GM19238 (cell line): ENCODE measurements at regions not wholly inside any gene's neighbourhood (a gene's known extent, or its start where the extent isn't known, plus 50 kb on each side); places are given as distances from the start of the nearest gene placed in this dataset.

Source experiments
- DNase-seq: peaks from one replicate; pipeline ENCODE4 v3.0.0; 2011; ENCODE audit warnings: low spot score; ENCODE audit not compliant: insufficient read length

GRCh38 chr4:157973297-157973696, 199.5 kb downstream of the GASK1B start:
- DNase-seq: no peak

DNA sequence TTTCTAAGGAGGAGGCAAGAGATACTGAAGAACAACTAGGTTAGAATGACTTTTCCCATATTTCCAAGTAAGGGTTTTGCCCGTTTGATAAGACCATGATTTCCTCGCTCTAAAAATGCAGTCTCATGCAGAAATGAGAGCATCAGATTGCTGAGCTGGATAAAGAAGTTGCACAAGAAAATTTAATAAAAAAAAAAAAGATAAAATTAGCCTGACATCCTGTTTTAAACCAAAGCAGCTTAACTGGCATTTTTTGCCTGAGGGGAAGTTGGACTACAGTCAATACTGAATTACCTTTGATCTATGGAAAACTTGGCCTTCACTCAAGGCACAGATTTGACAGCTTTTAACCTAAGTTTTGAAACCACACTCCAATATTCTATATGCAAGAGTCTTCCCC, 208.4 kb downstream of the GASK1B start:
- DNase-seq: no peak

DNA sequence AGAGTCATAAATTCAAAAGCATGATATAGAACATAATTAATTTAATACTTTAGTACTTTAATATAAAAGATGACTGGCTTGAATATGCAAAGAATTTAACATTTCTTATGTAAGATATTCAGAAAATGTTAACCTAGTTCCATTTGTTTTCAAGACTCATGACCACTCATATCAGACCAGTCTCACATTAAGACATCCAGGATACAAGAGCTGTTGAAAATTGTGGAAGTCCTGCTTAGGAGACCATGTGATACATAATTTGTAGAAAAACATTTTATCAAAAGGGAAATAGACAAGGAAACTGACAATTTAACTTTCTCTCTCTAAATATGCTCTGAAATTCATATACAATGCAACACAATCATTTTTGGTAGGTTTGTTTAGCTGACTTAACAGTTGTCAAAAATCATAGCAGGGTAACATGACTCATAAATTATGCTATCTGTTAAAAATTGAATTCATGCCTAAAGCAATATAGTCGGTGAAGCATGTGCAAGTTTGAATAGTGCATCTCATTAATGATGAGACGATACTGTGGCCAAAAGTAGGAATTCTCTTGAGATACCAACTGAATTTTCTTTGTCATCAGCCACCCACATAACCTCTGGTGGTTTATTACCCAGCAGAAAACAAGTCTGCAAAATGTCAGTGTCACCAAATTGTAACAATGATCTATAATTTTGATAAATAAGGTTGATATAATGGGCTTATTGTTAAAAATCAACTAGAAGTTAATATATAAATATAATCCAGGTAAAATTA, 211.4 kb downstream of the GASK1B start:
- no peak for DNase-seq

DNA sequence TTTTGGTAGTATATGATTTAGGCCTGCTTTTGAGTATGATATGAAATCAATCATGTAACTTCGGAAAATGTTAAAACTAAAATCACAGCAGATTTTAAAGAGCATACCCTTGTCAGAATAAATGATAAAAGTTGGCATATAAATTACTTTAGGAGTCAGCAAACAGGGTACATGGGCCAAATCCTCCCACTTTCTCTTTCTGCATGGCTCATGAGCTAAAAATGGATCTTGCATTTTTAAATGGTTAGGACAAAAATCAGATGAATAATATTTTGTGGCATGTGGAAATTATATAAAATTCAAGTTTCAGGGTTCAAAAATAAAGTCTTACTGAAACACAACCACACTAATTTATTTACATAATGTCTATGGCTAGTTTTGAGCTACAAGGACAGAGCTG, 214.9 kb downstream of the GASK1B start:
- DNase-seq: no peak

DNA sequence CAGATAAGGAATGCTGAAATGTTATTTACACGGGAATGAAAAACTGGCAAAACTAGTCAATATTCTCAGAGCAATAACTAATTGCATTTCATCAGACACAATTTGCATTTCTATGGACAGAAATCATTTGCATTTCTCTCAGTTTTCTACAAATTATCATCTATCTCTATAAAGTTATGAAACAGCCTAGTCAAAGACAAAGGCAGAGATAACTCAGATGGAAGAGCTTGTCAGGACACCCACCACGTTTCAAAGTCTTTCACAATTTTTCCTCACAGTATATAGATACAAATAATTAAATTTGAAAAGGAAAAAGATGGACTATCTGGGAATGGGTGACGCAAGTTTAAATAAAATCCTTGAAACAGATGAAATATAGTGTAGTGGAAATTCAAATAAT, 230.8 kb downstream of the GASK1B start:
- no peak for DNase-seq

DNA sequence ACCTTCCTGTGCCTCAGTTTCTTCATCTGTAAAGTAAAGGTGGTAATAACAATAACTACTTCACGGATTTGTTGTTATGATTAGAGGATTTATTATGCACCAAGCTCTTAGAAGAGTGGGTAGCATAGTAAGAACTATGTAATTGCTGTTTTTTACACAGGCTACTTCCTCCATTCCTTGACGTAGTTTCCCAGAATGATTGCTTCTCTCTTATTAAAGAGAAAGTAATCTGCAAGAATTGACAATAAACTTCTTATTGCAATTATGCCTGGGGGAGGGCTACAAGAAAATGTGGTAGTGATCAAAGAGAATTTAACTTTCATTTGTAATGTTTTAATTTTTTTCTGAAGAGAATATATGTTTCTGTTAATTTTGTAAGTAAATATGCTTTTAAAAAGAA, 238.7 kb downstream of the GASK1B start:
- DNase-seq: no peak

DNA sequence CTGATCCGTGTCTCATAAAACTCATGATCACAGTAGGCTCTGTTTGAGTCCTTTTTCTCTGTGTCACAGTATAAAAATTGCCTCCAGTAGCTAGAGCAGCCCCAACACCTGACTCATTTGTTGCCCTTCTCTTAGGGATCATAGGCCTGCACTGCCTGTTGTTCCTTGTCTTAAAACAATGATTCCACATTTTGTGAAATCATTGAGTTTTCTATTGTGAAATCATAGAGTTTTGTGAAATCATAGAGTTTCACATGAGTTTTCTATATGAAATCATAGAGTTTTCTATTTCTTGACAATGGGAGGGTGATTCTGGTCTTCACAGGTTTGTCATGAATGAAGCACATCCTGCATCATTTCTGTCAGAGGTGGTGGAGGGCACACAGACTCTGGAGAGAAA, 239.9 kb downstream of the GASK1B start:
- DNase-seq: no peak

DNA sequence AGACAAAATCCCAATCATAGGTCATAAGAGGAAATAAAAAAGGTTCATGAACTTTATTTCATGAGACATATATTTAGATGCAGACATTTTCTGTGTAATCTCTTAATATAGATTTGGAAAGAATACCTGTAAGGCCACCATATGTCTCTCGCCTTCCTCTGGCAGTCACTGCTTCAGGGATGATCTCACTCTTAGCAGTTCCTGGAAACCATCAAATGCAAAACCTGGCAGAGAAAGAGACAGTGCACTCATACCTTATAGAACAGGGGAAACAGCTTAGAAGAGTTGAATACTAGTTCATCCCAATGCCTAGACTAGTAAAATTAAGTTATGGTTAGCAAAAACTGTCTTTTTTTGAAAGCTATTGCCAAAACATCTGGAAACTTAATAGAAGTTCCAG, 243.3 kb downstream of the GASK1B start:
- DNase-seq: no peak

GRCh38 chr4:157918036-157918832, 254.6 kb downstream of the GASK1B start:
- DNase-seq: no peak

DNA sequence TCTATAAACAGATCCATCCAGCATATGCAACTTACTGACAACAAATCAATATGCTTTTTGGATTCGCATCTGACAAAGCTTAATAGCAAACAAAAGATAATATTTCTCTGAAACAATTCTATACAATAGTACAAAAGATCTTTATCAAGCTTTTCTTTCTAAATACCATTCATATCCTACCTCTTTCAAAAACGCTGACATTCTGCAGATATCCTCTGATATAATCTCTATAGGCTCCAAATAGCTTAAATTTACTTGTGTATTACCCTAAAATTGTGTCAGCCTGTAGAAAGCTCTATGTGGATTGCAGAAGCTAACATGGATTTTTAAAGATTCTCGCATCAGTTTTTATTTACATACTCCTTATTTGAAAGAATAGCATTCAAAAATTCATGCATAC, 260.6 kb downstream of the GASK1B start:
- DNase-seq: no peak

- DNase-seq: no peak
These were observed 261.2 kb downstream of the GASK1B start for GRCh38 chr4:157911662-157912061.

- no peak for DNase-seq
These were observed 264.1 kb downstream of the GASK1B start for GRCh38 chr4:157908691-157909090.

- no peak for DNase-seq
These were observed 264.8 kb downstream of the GASK1B start for GRCh38 chr4:157908031-157908430.

GRCh38 chr4:157907226-157907946, 265.4 kb downstream of the GASK1B start:
- no peak for DNase-seq

DNA sequence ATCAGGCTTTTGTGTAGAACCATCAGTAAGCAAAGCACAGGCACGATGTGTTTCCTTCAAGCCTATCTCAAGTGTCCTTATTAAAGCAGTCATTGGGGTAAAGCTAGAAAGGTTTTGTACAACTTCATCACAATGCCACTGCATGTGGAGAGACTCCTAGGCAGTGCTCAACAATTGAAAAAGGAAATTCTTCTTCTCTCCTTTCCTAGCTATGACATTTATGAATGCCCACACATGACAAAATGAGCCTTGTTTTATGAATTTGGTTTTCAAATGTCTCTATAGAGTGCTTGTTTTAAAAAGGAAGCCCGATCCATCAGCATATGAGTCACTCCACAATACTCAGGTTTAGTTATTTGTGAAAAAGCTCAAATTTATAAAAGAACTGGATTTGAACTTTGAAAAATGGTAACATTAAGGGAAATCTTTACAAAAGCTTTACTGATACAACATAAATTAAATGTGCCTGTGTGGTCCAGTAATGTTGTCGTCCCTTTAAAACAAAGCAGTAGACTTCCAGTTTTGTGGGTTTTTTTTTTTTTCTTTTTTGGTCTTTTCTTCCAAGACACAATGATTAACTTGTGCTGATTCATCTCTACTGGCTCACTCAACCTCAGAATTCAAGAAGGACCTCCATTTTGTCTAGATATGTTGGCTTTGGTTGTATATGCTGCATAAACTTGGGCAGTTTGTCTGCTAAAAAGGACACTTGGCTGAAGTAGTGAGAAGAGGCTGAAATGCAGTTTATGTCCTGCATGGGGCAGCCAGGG, 273.8 kb downstream of the GASK1B start:
- no peak for DNase-seq

DNA sequence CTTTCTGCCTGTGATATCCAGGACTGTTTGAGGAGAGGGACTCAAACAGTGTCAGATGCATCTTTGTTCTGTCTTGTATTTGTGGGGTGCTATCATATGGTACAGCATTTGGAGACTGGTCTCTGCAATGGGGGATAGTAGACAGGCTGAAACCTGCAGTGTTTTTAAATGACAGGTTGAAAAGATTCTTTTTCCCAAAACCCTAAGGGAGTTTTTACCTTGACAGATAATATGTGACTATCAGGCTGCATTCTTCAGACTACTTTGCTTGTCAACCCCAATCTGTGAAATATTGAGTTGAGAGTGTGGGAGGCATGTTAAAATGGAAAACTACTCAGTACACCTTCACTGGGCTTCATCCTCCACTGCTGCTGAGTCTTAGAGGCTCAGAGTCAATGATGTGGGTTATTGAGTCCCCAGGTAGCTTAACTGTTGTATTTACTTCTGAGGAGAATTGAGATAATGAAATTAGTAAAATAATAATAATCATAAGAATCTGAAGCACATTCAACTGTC, 274.9 kb downstream of the GASK1B start:
- DNase-seq: no peak

GRCh38 chr4:157896726-157897125, 276.1 kb downstream of the GASK1B start:
- no peak for DNase-seq

DNA sequence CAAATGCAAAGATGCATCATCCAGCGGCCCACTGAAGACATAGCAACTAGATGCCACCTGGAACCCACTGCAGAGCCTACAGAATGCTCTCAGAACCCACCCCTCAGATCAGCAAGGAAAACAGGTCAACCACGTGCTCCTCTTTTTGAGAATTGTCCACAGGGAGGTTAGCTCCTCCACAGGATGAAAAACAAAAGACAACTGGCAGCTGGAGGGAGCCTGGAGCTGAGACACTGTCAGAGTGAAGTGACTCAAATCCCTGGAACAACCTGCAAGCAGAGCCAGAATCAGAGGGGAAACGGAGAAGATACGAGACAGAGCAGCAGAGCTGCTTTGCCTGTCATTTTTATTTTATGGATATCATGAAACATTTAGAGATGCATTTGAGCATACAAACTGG, 277.6 kb downstream of the GASK1B start:
- no peak for DNase-seq

- DNase-seq: no peak
These were observed 283.0 kb downstream of the GASK1B start for GRCh38 chr4:157889788-157890187.

DNA sequence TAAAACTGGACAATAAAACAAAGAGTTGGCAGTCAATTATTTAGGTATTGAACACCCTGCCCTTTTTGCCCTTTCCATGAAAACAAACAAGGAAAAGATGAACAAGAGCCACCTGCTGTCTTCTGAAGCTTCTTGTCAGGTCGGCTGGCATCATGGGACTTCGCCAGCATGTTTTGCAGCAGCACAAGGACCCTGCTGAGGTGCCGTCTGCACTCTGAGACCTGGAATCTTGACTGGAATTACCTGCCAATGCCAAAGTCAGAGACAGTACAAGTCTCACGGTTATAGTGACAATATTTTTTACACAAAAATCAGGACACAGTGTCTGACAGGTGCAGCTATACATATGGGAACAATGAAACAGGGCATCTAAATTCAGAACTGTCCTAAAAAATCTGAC, 284.5 kb downstream of the GASK1B start:
- DNase-seq: no peak

DNA sequence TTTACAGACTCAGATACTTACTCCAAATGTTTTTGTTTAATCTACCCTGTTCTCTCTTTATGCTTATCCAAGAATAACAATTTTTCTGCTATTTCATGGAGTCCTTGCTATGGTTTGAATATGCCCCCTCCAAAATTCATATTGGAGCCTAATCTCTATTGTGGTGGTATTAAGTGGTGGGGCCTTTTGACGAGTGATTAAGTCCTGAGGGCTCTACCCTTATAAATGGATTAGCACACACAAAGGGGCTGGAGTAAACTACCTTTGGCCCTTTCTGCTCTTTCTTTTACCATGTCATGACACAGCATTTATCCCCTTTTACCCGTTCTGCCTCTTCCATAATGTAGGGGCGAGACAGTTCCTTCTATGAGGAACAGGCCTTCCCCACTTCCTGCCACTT, 285.5 kb downstream of the GASK1B start:
- DNase-seq: no peak
